ENCODE measurements at regions not wholly inside any gene's neighbourhood (a gene's known extent, or its start where the extent isn't known, plus 50 kb on each side); places are given as distances from the start of the nearest gene placed in this dataset.
A peak's percentile ranks its signal among the peaks of the same experiment; 100 is the strongest.
"Not testable (repeated sequence)": the region's sequence is repeated elsewhere in the genome, so short reads cannot be mapped to it uniquely, and the experiment has no call there.

GRCh38 chr18:60111525-60111924, 211.7 kb downstream of the PMAIP1 start:
- no peaks in the 10 kb centered on the region for H3K27me3 ChIP-seq
- no peak for DNase-seq
- H3K9me3 ChIP-seq = no peaks in the 10 kb centered on the region
- no peak overlapping the region for H3K4me3 ChIP-seq
- no peaks in the 10 kb centered on the region for H3K36me3 ChIP-seq

DNA sequence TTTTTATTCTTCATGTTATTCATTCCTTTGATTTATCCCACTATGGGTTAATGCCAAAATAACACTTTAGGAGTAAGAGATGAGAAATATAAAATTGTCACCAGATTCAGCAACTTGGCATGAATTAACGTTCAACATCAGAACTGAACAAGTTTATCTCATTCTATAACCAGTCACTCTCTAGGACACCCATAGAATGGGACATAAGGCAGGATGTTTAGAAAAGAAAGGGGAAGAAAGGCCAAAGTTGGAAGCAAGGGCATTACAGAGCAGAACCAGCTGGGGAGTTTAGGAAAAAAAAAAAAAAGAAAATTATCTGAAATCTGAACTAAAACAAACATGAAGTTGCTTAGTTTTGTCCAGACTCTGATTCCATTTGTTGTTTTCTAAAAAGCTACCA, 211.0 kb downstream of the PMAIP1 start:
- H3K27me3 ChIP-seq = no peaks in the 10 kb centered on the region
- DNase-seq = no peak
- H3K4me3 ChIP-seq = no peak overlapping the region

DNA sequence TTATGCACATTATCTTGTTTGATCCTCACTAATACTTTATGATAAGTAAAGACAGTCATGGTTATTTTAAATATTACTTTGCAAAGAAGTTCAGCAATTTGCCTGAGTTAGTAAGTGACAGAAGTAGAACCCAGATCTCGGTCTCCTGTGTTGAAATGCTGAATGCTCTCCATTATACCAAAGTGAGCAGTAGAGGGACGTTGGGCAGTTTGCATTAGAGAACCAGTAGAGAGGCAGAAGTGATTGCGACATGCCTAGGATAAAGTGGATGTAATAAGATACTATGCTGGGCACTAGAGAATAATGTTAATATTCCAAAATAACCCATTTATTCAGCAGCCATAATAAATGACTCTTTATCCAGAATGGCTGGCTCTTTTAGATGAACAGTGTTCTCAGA, 201.0 kb downstream of the PMAIP1 start:
- Histone ChIP-seq H3K36me3 (no peaks in the 10 kb centered on the region), H3K27me3 (no peaks in the 10 kb centered on the region)
- no peak for DNase-seq

More for the DNA sequence above, 211.0 kb downstream of the PMAIP1 start:
- Histone ChIP-seq H3K9me3 (no peaks in the 10 kb centered on the region), H3K36me3 (no peaks in the 10 kb centered on the region)

GRCh38 chr18:60099709-60100108, 199.9 kb downstream of the PMAIP1 start:
- Histone ChIP-seq H3K9me3 (no peaks in the 10 kb centered on the region), H3K27me3 (no peaks in the 10 kb centered on the region), H3K36me3 (no peaks in the 10 kb centered on the region), H3K4me3 (no peak overlapping the region)
- no peak for DNase-seq

More for the DNA sequence above, 201.0 kb downstream of the PMAIP1 start:
- no peak overlapping the region for H3K4me3 ChIP-seq
- no peaks in the 10 kb centered on the region for H3K9me3 ChIP-seq

DNA sequence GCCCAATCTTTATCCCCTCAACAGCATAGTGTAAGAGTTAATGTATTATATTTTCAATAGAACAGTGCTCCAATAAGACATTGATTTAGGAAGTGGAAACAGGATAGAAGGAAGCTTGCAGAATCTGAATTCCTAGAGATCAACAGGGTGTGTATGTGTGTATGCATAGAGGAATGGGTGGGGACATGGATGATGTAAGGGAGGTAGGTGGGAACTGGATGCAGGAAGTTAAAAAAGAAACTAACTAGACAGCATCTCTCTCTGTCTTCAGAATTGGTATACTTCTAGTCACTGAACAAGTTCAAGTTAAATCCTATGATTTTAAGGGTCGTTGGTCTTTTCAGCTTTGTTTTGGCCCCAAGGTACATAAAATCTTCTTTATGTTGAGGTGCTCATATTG, 196.6 kb downstream of the PMAIP1 start:
- H3K27me3 ChIP-seq = no peaks in the 10 kb centered on the region
- no peaks in the 10 kb centered on the region for H3K36me3 ChIP-seq
- DNase-seq = no peak
- no peaks in the 10 kb centered on the region for H3K9me3 ChIP-seq
- H3K4me3 ChIP-seq = no peak overlapping the region

GRCh38 chr18:60092073-60092472, 192.3 kb downstream of the PMAIP1 start:
- Histone ChIP-seq H3K27me3 (no peaks in the 10 kb centered on the region; the same call in 1 of the 2 replicates), H3K36me3 (no peaks in the 10 kb centered on the region), H3K4me3 (no peak overlapping the region), H3K9me3 (no peaks in the 10 kb centered on the region)
- no peak for DNase-seq

- Histone ChIP-seq H3K4me3 (no peak overlapping the region), H3K9me3 (no peaks in the 10 kb centered on the region), H3K27me3 (no peaks in the 10 kb centered on the region; the same call in 1 of the 2 replicates), H3K36me3 (no peaks in the 10 kb centered on the region)
- DNase-seq = no peak
These were observed 190.4 kb downstream of the PMAIP1 start for GRCh38 chr18:60090170-60090569.

GRCh38 chr18:60082790-60083189, 183.0 kb downstream of the PMAIP1 start:
- H3K27me3 ChIP-seq = peaks cover 3% of the 10 kb centered on the region; the same call in 1 of the 2 replicates
- no peak for DNase-seq
- H3K9me3 ChIP-seq = no peaks in the 10 kb centered on the region

GRCh38 chr18:60082282-60082681, 182.5 kb downstream of the PMAIP1 start:
- H3K9me3 ChIP-seq = no peaks in the 10 kb centered on the region
- DNase-seq = no peak
- no peaks in the 10 kb centered on the region for H3K36me3 ChIP-seq
- H3K4me3 ChIP-seq = no peak overlapping the region
- 0 out of 2 replicates have a peak, but pooled peaks cover 3% of the 10 kb centered on the region for H3K27me3 ChIP-seq

More at GRCh38 chr18:60082790-60083189, 183.0 kb downstream of the PMAIP1 start:
- no peak overlapping the region for H3K4me3 ChIP-seq
- no peaks in the 10 kb centered on the region for H3K36me3 ChIP-seq

- H3K9me3 ChIP-seq = no peaks in the 10 kb centered on the region
- H3K27me3 ChIP-seq = no peaks in the 10 kb centered on the region
- DNase-seq = no peak
- no peaks in the 10 kb centered on the region for H3K36me3 ChIP-seq
- H3K4me3 ChIP-seq = no peak overlapping the region
These were observed 175.7 kb downstream of the PMAIP1 start for GRCh38 chr18:60075477-60075876.

DNA sequence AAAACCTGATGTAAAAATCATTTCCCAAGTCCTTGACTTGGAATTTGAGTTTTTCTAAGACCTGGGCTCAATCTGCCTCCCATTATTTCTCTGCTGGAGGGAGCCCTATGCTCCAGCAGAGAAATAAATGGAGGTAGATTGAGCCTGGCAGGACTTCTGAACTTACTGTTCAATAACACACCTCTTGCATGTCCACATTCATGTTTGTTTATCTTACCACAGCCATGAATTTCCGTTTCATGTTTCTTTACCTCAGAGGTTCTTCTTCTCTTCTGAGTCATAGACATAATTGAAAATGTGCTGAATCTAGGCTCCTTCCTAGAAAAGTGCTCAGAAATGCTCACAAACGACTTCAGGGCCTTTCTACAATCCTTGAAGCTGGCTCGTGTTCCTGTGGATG, 170.8 kb downstream of the PMAIP1 start:
- H3K27me3 ChIP-seq = no peaks in the 10 kb centered on the region
- no peaks in the 10 kb centered on the region for H3K9me3 ChIP-seq
- no peak overlapping the region for H3K4me3 ChIP-seq
- no peak for DNase-seq
- H3K36me3 ChIP-seq = no peaks in the 10 kb centered on the region

DNA sequence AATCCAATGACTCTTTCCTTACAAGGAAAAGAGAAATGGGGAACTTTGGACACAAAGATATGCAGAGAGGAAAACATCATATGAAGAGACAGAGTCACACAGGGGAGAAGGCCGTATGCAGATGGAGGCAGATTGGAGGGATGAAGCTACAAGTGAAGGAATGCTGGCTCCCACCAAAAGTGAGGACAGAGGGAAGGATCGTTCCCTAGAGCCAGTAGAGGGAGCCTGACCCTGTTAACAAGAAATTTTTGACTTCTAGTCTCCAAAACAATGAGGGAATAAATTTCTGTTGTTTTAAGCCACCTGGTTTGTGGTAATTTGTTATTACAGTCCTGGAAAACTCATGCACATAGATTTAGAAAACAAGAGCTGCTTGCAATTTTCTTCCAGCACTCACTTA, 169.3 kb downstream of the PMAIP1 start:
- no peak for DNase-seq
- Histone ChIP-seq H3K9me3 (no peaks in the 10 kb centered on the region), H3K36me3 (no peaks in the 10 kb centered on the region), H3K4me3 (no peak overlapping the region), H3K27me3 (no peaks in the 10 kb centered on the region)

DNA sequence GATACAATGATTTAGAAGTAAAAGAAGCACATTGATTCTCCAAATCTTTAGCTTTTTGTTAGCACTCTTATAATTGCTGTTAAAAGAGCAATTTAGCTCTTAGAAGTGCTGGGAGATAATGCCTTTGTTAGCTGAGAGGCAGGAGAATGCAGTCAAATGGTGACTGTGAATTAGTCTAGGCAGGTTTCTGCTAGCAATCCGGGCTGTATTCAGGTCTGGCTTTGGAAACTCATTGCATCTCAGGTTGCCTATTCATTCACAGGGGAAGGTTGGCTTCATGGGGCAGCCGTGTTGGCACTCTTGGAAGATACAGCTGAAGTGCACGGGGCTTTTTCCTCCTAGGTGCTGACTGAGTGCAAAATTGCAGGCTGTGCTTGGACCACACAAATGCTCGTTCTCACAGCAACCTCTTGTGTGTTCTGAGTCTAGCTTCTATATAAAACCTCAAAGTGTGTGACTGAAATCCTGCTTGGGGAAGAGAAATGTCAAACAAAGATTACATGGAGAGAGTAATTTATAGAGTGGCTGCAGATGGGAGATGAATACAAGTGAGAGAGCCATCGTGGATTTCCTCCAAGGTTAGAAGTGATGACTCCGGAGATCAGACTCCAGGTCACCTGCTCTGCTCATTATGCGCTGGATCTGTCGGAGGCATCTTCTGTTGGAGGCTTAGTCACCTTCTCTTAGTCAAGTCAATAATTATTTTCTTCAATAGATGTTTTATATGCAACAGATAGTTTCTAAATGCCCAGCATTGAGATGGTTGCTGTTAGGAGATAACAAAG, 167.8 kb downstream of the PMAIP1 start:
- no peak overlapping the region for H3K4me3 ChIP-seq
- no peaks in the 10 kb centered on the region for H3K36me3 ChIP-seq
- no peak for DNase-seq
- no peaks in the 10 kb centered on the region for H3K9me3 ChIP-seq
- H3K27me3 ChIP-seq = no peaks in the 10 kb centered on the region

DNA sequence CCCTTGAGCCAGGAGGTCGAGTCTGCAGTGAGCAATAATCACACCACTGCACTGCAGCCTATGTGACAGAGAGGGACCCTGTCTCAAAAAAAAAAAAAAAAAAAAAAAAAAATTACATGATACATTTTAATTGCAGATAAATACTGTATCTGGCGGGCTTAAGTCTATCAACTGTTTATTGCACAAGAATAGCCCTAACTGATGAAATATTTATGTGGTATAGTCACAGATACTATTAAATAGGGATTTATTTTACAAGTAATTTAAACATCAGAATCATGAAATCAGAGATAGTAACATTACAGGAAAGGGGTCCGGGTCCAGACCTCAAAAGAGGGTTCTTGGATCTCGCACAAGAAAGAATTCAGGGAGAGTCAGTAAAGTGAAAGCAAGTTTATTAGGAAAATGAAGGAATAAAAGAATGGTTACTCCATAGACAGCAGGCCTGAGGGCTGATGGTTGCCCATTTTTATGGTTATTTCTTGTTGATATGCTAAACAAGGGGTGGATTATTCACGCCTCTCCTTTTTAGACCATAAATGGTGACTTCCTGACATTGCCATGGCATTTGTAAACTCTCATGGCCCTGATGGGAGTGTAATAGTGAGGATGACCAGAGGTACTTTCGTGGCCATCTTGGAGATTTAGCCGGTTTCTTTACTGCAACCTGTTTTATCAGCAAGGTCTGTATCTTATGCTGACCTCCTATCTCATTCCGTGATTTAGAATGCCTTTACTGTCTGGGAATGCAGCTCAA, 166.6 kb downstream of the PMAIP1 start:
- DNase-seq = no peak
- no peaks in the 10 kb centered on the region for H3K36me3 ChIP-seq
- no peaks in the 10 kb centered on the region for H3K9me3 ChIP-seq
- H3K4me3 ChIP-seq = no peak overlapping the region
- no peaks in the 10 kb centered on the region for H3K27me3 ChIP-seq

DNA sequence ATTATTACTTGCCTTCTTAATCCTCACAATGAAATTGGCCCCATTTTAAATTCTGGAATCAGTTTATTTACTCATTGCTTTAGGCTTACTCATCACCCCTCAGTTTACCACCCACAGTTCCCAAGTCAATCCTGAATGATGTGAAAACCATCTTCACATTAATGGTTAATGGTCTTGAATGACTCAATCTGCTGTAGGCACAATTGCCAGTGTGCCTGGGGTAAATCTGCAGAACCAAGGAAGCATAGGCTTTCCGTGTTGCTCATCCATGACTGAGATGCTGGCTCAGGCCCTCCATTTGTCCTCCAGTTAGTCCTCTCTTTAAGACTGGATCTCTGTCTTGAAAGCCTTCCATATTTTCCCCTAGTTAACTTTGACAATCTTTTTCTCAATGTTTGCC, 164.5 kb downstream of the PMAIP1 start:
- H3K9me3 ChIP-seq = no peaks in the 10 kb centered on the region
- peak; percentile 54 for DNase-seq
- H3K27me3 ChIP-seq = no peaks in the 10 kb centered on the region
- no peak overlapping the region for H3K4me3 ChIP-seq
- H3K36me3 ChIP-seq = no peaks in the 10 kb centered on the region

- not testable (repeated sequence) for H3K4me3 ChIP-seq, H3K9me3 ChIP-seq, DNase-seq, H3K36me3 ChIP-seq, H3K27me3 ChIP-seq
These were observed 163.0 kb downstream of the PMAIP1 start for GRCh38 chr18:60062831-60063230.

- Histone ChIP-seq H3K4me3 (no peak overlapping the region), H3K27me3 (no peaks in the 10 kb centered on the region), H3K36me3 (no peaks in the 10 kb centered on the region), H3K9me3 (no peaks in the 10 kb centered on the region)
- DNase-seq = no peak
These were observed 162.6 kb downstream of the PMAIP1 start for GRCh38 chr18:60062396-60062795.

GRCh38 chr18:60060578-60060977, 160.8 kb downstream of the PMAIP1 start:
- Histone ChIP-seq H3K27me3 (no peaks in the 10 kb centered on the region), H3K9me3 (no peaks in the 10 kb centered on the region), H3K36me3 (no peaks in the 10 kb centered on the region), H3K4me3 (no peak overlapping the region)
- no peak for DNase-seq

All from MG63 (cell line).